Activated T-helper 17 cell treated with anti-CD3 and anti-CD28 coated beads, Interleukin-2, amount 50 U/mL, for 72 hours (primary cell): ENCODE measurements at regions not wholly inside any gene's neighbourhood (a gene's known extent, or its start where the extent isn't known, plus 50 kb on each side); places are given as distances from the start of the nearest gene placed in this dataset.
"Not testable (repeated sequence)": the region's sequence is repeated elsewhere in the genome, so short reads cannot be mapped to it uniquely, and the experiment has no call there.

Experiments
- ATAC-seq: fragments of 150-1000 bp; cut with Tn5 transposase; replicated peaks from 2 replicates; pipeline ENCODE4 v1.10.0; 2021; ENCODE audit warnings: mild to moderate bottlenecking, moderate library complexity
- H3K27ac Mint-ChIP-seq: one replicate; pipeline ENCODE4 v1.8.0; 2022; ENCODE audit warnings: mixed read lengths
- H3K27me3 Mint-ChIP-seq: one replicate; pipeline ENCODE4 v1.8.0; 2022; ENCODE audit warnings: mixed read lengths
- H3K36me3 Mint-ChIP-seq: one replicate; pipeline ENCODE4 v1.8.0; 2022; ENCODE audit warnings: low read depth, mild to moderate bottlenecking, mixed read lengths
- H3K4me1 Mint-ChIP-seq: one replicate; pipeline ENCODE4 v1.8.0; 2022; ENCODE audit warnings: mixed read lengths
- H3K4me3 Mint-ChIP-seq: one replicate; pipeline ENCODE4 v1.8.0; 2022; ENCODE audit warnings: mild to moderate bottlenecking, mixed read lengths
- H3K9me3 Mint-ChIP-seq: one replicate; pipeline ENCODE4 v1.8.0; 2022; ENCODE audit warnings: mixed read lengths

DNA sequence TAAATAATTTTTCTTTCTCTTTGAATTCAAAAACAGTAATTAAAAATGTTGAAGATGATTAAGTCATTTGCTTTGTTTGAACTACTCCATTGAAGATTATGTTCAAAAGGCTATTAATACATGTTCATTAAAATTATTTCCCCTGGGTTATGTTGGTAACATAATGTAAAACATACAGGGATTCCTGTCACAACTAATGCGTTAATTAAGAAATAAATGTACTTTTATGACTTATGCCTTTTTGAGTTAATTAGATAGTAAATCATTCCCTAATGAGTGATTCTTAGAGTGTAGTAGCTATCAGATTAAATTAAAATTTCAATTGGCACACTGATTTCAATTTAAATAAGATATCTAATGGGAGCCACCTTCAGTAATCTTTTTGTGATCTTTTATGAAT is 549.1 kb downstream of the ANKRD50 start:
- Mint-ChIP-seq H3K9me3 (peaks cover 11% of the 10 kb centered on the region), H3K27me3 (peaks cover 4% of the 10 kb centered on the region), H3K4me1 (no peaks in the 10 kb centered on the region), H3K27ac (no peak overlapping the region), H3K36me3 (no peaks in the 10 kb centered on the region), H3K4me3 (no peak overlapping the region)
- ATAC-seq = no peak

DNA sequence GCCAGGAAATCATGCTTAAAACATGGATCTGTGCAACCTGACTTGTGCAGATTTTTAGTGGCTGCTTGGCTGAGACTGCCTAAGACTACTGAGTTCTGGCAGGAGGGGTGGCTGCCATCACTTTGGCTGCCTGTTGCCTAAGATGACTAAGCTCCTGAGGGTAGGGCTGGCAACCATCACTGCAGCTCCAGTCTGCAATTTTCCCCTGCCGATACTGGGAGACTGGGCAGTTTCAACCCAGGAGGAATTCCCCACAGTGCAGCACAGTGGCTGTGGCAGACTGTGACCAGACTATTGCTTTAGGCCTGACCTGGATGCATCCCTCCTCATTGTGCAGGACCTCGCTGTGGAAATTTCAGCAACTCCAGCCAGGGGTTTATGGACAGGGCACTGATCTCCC is 544.9 kb downstream of the ANKRD50 start:
- Mint-ChIP-seq H3K36me3 (no peaks in the 10 kb centered on the region), H3K4me1 (no peaks in the 10 kb centered on the region), H3K27me3 (no peaks in the 10 kb centered on the region), H3K27ac (no peak overlapping the region), H3K9me3 (peaks cover 8% of the 10 kb centered on the region), H3K4me3 (no peak overlapping the region)
- no peak for ATAC-seq

- not testable (repeated sequence) for H3K36me3 Mint-ChIP-seq, H3K4me3 Mint-ChIP-seq, H3K27ac Mint-ChIP-seq, H3K9me3 Mint-ChIP-seq, ATAC-seq, H3K4me1 Mint-ChIP-seq, H3K27me3 Mint-ChIP-seq
Measured at GRCh38 chr4:124169524-124169923, 543.0 kb downstream of the ANKRD50 start.

DNA sequence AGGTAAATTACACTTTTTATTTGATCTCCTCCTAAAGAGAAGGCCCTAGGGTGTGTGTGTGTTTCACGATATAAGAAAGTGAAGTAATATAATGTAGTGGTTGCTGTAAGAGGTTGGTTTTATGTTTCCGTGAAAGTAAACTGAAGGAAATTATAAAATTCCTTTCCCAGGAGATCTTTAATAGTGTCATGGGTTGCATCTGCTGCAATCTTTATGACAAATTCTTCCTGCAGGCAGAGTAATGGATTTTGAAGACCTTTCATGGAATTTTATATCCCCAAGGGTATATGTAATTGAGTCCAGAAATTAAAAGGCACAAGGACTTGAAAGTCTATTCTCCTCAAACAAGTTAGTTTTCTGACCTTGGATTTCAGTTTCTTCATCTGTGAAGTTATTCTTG is 538.6 kb downstream of the ANKRD50 start:
- Mint-ChIP-seq H3K27me3 (no peaks in the 10 kb centered on the region), H3K4me3 (no peak overlapping the region), H3K4me1 (no peaks in the 10 kb centered on the region), H3K36me3 (no peaks in the 10 kb centered on the region), H3K9me3 (peaks cover 3% of the 10 kb centered on the region), H3K27ac (no peak overlapping the region)
- no peak for ATAC-seq

DNA sequence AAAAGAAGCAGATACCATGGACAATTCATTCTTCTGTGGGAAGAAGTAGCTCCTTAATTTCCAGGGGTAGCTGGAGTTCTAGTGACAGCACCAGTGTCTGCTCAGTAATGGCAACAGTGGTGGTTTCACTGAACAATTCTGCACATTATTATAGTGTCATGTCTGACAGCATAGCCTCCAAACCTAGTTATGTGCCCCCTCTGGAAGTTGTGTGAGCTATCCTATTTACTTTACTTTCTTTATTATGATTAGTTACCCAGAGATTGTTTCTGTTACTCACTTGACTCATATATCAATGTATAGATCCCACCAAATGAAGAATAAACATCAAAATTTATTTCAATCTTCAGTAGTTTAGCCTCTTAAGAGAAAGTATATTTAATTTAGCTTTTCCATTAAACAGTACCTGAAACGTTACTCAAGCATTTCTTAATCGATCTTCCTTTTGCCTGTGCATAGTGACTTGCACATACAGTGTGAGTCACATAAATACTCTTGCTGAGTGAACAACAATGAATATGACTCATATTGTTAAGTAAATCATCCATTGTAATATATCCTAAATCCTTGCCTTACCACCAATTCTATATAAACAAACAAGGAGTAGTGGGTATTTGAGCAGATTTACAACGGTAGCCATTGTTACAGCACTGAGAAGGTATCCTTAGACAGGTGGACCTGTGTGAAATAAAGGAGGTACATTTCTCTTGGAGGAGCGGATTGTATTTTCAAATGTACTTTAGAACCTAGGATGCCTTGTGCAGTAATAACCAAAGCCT is 534.7 kb downstream of the ANKRD50 start:
- peaks cover 16% of the 10 kb centered on the region for H3K9me3 Mint-ChIP-seq

DNA sequence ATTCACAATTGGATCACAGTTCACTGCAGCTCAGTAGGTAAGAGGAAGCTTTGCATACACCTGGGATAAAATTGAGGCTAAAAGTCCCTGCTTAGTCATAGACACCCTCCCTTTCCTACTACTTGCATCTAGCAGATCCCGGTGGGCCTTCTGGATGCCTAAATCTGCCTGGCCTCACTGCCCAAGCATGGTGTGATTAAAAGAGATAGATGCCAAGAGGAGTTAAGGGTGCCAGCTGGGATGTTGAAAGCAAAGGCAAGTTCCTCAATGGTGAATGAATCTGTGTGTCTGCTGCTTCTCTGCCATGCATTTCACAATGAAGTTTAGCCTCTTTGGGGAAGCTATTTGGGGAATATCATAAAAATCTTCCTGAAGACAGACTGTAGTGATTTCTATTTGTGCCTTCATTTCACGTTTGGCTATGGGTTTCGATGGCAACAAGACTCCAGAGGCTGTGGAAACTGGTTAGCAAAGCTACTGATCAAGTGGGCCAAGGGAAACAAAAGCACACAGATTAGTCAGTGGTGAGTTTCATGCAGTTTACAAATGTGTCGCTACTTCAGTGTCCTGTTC is 534.0 kb downstream of the ANKRD50 start:
- H3K4me1 Mint-ChIP-seq = no peaks in the 10 kb centered on the region
- no peak overlapping the region for H3K4me3 Mint-ChIP-seq
- H3K9me3 Mint-ChIP-seq = peaks cover 16% of the 10 kb centered on the region
- no peak overlapping the region for H3K27ac Mint-ChIP-seq
- no peaks in the 10 kb centered on the region for H3K36me3 Mint-ChIP-seq
- no peaks in the 10 kb centered on the region for H3K27me3 Mint-ChIP-seq
- no peak for ATAC-seq

More for the DNA sequence above, 534.7 kb downstream of the ANKRD50 start:
- no peak overlapping the region for H3K27ac Mint-ChIP-seq
- ATAC-seq = no peak
- no peak overlapping the region for H3K4me3 Mint-ChIP-seq
- no peaks in the 10 kb centered on the region for H3K36me3 Mint-ChIP-seq
- no peaks in the 10 kb centered on the region for H3K27me3 Mint-ChIP-seq
- H3K4me1 Mint-ChIP-seq = no peaks in the 10 kb centered on the region

- Mint-ChIP-seq H3K27ac (no peak overlapping the region), H3K27me3 (no peaks in the 10 kb centered on the region), H3K4me3 (no peak overlapping the region), H3K9me3 (peaks cover 16% of the 10 kb centered on the region), H3K4me1 (no peaks in the 10 kb centered on the region), H3K36me3 (no peaks in the 10 kb centered on the region)
- no peak for ATAC-seq
Measured at GRCh38 chr4:124179506-124180186, 532.9 kb downstream of the ANKRD50 start.

- peaks cover 16% of the 10 kb centered on the region for H3K9me3 Mint-ChIP-seq
- H3K36me3 Mint-ChIP-seq = no peaks in the 10 kb centered on the region
- no peak overlapping the region for H3K4me3 Mint-ChIP-seq
- no peaks in the 10 kb centered on the region for H3K4me1 Mint-ChIP-seq
- no peak for ATAC-seq
- H3K27ac Mint-ChIP-seq = no peak overlapping the region
- no peaks in the 10 kb centered on the region for H3K27me3 Mint-ChIP-seq
Measured at GRCh38 chr4:124181039-124181438, 531.5 kb downstream of the ANKRD50 start.

GRCh38 chr4:124183231-124183630 is 529.3 kb downstream of the ANKRD50 start:
- Mint-ChIP-seq H3K36me3 (no peaks in the 10 kb centered on the region), H3K27me3 (no peaks in the 10 kb centered on the region), H3K27ac (no peak overlapping the region), H3K4me3 (no peak overlapping the region), H3K9me3 (peaks cover 13% of the 10 kb centered on the region), H3K4me1 (no peaks in the 10 kb centered on the region)
- no peak for ATAC-seq

- Mint-ChIP-seq H3K36me3 (no peaks in the 10 kb centered on the region), H3K4me1 (no peaks in the 10 kb centered on the region), H3K9me3 (peaks cover 13% of the 10 kb centered on the region), H3K27me3 (no peaks in the 10 kb centered on the region), H3K4me3 (no peak overlapping the region), H3K27ac (no peak overlapping the region)
- no peak for ATAC-seq
Measured at GRCh38 chr4:124183926-124184325, 528.6 kb downstream of the ANKRD50 start.

DNA sequence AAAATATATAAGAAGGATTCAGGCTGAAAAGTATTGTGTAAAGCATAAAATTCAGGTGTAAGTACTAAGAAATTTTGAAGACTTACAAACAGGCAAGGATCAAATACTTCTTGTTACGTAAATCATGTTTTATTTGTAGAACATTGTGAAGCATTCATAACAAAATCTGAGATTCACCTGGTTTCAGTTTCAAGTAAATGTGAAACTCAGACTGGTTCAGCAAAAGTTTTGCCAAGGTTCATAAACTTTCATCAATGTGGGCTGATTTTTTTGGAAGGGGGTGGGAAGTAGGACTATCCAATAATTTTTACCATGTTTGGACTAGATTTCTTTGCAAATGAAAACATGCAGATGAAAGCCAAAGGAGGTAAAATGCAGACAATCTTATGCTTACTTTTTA is 527.7 kb downstream of the ANKRD50 start:
- Mint-ChIP-seq H3K4me3 (no peak overlapping the region), H3K4me1 (no peaks in the 10 kb centered on the region), H3K27me3 (no peaks in the 10 kb centered on the region), H3K9me3 (peaks cover 13% of the 10 kb centered on the region), H3K27ac (no peak overlapping the region), H3K36me3 (no peaks in the 10 kb centered on the region)
- ATAC-seq = no peak

DNA sequence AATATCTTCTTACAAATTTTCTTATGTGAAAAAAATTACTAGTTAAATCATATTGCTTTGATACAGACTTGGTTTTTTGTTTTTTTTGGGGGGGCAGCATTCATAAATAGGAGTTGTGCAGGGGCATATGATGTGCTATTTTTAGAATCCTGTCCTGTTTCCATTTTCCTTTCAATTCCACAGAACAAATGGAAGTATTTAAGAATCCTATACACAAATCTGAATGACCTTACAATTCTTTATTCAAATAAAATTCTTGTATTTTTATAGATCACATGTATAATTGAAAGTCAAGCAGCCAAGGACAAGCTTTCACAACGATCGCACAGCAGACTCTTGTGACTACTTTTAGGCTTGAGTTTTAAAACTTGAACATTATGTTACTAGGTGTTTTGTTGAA is 523.9 kb downstream of the ANKRD50 start:
- no peak overlapping the region for H3K4me3 Mint-ChIP-seq
- no peaks in the 10 kb centered on the region for H3K4me1 Mint-ChIP-seq
- no peak for ATAC-seq

DNA sequence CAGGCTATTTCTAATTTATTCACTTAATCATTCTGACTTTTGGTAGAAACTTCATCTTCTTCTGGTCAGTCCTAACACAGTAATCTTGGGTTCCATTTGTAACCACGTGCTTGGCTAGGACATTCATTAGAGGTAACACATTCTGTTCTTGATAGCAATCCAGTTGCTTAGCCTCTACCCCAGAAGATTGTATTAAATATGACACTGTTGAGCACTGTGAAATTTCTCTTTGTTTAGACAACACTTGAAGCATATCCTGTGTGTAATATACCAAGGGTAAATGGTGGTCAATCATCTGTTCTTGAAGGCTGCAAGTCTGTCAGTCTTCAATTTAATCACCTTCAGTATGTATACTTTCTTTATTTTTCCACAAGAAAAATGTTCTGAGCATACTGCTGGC is 523.0 kb downstream of the ANKRD50 start:
- H3K27me3 Mint-ChIP-seq = no peaks in the 10 kb centered on the region

More for the DNA sequence above, 523.9 kb downstream of the ANKRD50 start:
- Mint-ChIP-seq H3K27ac (no peak overlapping the region), H3K9me3 (no peaks in the 10 kb centered on the region), H3K36me3 (no peaks in the 10 kb centered on the region), H3K27me3 (no peaks in the 10 kb centered on the region)

DNA sequence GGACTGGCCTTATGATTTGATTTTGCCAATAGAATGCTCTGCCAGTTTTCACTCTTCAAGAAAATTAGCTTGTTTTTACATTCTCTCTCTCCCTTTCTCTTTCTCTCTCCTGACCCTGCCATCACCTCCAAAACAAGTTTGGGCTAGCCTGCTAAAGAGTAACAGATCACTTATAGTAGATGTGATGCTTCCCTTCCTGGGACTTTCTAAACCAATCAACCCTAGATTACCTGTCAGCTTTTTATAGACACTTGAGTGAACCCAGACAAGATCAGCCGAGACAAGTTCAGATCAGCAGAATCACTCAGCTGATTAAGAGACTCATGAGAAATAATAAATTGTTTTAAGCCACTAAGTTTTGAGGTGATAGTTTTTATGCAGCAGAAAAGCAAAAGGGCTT is 521.2 kb downstream of the ANKRD50 start:
- H3K9me3 Mint-ChIP-seq = peaks cover 8% of the 10 kb centered on the region
- no peaks in the 10 kb centered on the region for H3K27me3 Mint-ChIP-seq
- H3K27ac Mint-ChIP-seq = no peak overlapping the region
- ATAC-seq = no peak
- H3K4me1 Mint-ChIP-seq = no peaks in the 10 kb centered on the region
- no peaks in the 10 kb centered on the region for H3K36me3 Mint-ChIP-seq
- H3K4me3 Mint-ChIP-seq = no peak overlapping the region

More for the DNA sequence above, 523.0 kb downstream of the ANKRD50 start:
- no peak for ATAC-seq
- Mint-ChIP-seq H3K4me1 (no peaks in the 10 kb centered on the region), H3K4me3 (no peak overlapping the region), H3K36me3 (no peaks in the 10 kb centered on the region), H3K27ac (no peak overlapping the region), H3K9me3 (no peaks in the 10 kb centered on the region)

GRCh38 chr4:124192544-124192943 is 520.0 kb downstream of the ANKRD50 start:
- no peak overlapping the region for H3K4me3 Mint-ChIP-seq
- H3K4me1 Mint-ChIP-seq = no peaks in the 10 kb centered on the region

More at GRCh38 chr4:124192544-124192943, 520.0 kb downstream of the ANKRD50 start:
- no peak for ATAC-seq
- Mint-ChIP-seq H3K27ac (no peak overlapping the region), H3K36me3 (no peaks in the 10 kb centered on the region), H3K9me3 (peaks cover 8% of the 10 kb centered on the region), H3K27me3 (no peaks in the 10 kb centered on the region)
